LNCaP clone FGC (cell line): ENCODE measurements at regions not wholly inside any gene's neighbourhood (a gene's known extent, or its start where the extent isn't known, plus 50 kb on each side); places are given as distances from the start of the nearest gene placed in this dataset.

Source experiments
- DNase-seq: peaks from one replicate; pipeline ENCODE4 v3.0.0-alpha.2; 2011; ENCODE audit warnings: low read depth
- H3K4me3 ChIP-seq: 2 replicates; pipeline ENCODE4 v1.5.1; 2011; ENCODE audit warnings: mild to moderate bottlenecking, low read depth, low read length, control low read depth
- CTCF ChIP-seq: IDR thresholded peaks from 2 replicates; pipeline ENCODE4 v1.5.1; 2012; ENCODE audit warnings: mild to moderate bottlenecking; ENCODE audit not compliant: control insufficient read depth, insufficient read depth; ENCODE audit errors: extremely low read depth

- no peak for TF ChIP-seq CTCF
- DNase-seq: no peak
- no peak overlapping the region for H3K4me3 ChIP-seq
Observed at GRCh38 chr11:130694488-130695045, 221.7 kb downstream of the SNX19 start.

GRCh38 chr11:130698174-130698573 is 218.1 kb downstream of the SNX19 start:
- TF ChIP-seq CTCF: no peak
- DNase-seq: no peak
- H3K4me3 ChIP-seq: no peak overlapping the region

DNA sequence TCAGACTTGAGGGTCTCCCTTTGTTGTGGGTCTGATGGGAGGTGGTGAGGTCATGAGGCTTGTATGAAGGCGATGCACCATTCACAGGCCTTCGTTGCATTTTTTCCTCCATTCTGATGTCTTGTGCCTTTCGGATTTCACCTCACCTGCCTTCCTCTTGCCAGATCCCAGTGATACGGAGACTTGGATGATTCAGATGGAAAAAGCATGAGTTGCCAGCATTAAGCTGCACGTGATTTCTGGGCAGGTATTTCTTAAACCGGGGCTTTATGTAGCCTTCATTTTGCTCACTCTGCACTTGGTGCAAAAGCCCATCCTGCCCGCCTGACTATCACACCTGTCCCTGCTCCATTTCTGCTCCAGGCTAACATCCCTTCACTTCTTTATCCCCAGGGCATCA is 216.7 kb downstream of the SNX19 start:
- no peak for TF ChIP-seq CTCF
- H3K4me3 ChIP-seq: no peak overlapping the region
- DNase-seq: no peak

- H3K4me3 ChIP-seq: no peak overlapping the region
- no peak for TF ChIP-seq CTCF
- no peak for DNase-seq
Observed at GRCh38 chr11:130700092-130700491, 216.2 kb downstream of the SNX19 start.

- no peak for DNase-seq
- H3K4me3 ChIP-seq: no peak overlapping the region
- no peak for TF ChIP-seq CTCF
Observed at GRCh38 chr11:130703489-130704190, 212.6 kb downstream of the SNX19 start.

GRCh38 chr11:130705670-130706421 is 210.4 kb downstream of the SNX19 start:
- peak; percentile 48 for DNase-seq
- no peak for TF ChIP-seq CTCF
- no peak overlapping the region for H3K4me3 ChIP-seq

- no peak for DNase-seq
- no peak for TF ChIP-seq CTCF
- no peak overlapping the region for H3K4me3 ChIP-seq
Observed at GRCh38 chr11:130706572-130706971, 209.7 kb downstream of the SNX19 start.
